ENCODE measurements at regions not wholly inside any gene's neighbourhood (a gene's known extent, or its start where the extent isn't known, plus 50 kb on each side); places are given as distances from the start of the nearest gene placed in this dataset.

DNA sequence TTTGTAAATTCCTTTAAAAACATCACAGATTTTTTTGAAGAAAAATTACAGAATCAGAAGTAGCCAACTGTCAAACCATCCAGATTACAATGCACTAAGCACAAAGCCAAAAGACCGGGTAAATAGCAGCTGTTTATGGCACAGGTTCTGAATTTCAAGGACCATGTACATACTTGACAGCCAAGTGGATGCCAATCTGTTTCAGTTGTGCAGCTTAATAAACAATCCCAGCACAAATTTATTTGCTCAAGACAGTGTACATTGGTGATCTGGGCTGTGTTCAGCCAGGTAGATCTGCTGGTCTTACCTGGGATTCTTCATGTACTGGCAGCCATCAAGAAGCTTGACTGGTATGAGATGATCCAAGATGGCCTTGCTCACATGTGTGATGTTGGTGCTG, 229.8 kb upstream of the FLRT2 start:
- H3K4me3 ChIP-seq (replicated peaks; ENCODE audit: low read depth, low read length): no peak overlapping the region

DNA sequence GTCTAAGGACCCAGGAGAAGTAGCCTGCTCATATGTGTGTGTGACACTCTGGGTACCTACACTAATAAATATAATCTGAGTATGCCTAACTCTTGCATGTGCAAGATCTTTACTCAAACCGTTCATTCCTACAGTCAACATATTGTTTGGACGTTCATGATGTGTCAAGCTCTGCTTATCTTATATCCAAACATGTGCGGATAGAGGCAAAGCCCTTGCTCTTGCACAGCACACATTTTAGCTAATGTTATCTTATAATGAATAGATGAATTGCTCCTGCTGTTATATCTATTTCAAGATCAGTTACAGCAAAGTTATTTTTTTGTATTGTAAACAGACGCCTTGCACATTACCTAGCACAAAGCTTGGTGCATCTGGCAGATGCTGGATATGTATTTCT, 228.4 kb upstream of the FLRT2 start:
- Histone ChIP-seq H3K4me3 (replicated peaks; ENCODE audit: low read depth, low read length) (no peak overlapping the region), H3K36me3 (ENCODE audit: control insufficient read depth, insufficient read depth, low read length) (no peaks in the 10 kb centered on the region), H3K27me3 (replicated peaks; ENCODE audit: control insufficient read depth, insufficient read depth, low read length) (no peaks in the 10 kb centered on the region)
- DNase-seq (ENCODE audit: extremely low read depth, insufficient read length): no peak
- TF ChIP-seq, protein P1, sequence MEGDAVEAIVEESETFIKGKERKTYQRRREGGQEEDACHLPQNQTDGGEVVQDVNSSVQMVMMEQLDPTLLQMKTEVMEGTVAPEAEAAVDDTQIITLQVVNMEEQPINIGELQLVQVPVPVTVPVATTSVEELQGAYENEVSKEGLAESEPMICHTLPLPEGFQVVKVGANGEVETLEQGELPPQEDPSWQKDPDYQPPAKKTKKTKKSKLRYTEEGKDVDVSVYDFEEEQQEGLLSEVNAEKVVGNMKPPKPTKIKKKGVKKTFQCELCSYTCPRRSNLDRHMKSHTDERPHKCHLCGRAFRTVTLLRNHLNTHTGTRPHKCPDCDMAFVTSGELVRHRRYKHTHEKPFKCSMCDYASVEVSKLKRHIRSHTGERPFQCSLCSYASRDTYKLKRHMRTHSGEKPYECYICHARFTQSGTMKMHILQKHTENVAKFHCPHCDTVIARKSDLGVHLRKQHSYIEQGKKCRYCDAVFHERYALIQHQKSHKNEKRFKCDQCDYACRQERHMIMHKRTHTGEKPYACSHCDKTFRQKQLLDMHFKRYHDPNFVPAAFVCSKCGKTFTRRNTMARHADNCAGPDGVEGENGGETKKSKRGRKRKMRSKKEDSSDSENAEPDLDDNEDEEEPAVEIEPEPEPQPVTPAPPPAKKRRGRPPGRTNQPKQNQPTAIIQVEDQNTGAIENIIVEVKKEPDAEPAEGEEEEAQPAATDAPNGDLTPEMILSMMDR (IDR thresholded peaks at IDR 0.05; ENCODE audit: insufficient read depth, low read length, poor library complexity, severe bottlenecking): no peak

More for the DNA sequence above, 229.8 kb upstream of the FLRT2 start:
- Histone ChIP-seq H3K36me3 (ENCODE audit: control insufficient read depth, insufficient read depth, low read length) (no peaks in the 10 kb centered on the region), H3K27me3 (replicated peaks; ENCODE audit: control insufficient read depth, insufficient read depth, low read length) (no peaks in the 10 kb centered on the region)
- TF ChIP-seq, protein P1 (IDR thresholded peaks at IDR 0.05; ENCODE audit: insufficient read depth, low read length, poor library complexity, severe bottlenecking): no peak
- DNase-seq (ENCODE audit: extremely low read depth, insufficient read length): no peak

DNA sequence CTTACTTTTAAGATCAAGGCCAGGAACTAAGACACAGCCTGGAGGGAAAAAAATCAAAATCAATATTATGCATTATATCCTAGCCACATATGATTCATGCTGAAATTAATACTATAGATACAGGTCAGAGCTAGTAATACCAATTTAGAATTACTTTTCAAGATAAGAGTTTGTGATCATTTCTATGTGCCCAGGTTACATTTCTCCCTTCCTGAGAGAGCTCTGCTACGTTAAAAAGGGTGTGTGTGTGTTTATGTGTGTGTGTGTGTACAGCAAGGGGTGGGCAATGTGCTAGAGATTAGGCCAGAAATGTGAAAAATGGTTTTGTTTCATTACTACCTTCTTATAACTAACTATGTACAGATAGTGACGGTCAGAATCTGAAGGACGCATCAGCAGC, 223.9 kb upstream of the FLRT2 start:
- H3K36me3 ChIP-seq (ENCODE audit: control insufficient read depth, insufficient read depth, low read length): no peaks in the 10 kb centered on the region
- TF ChIP-seq, protein P1 (IDR thresholded peaks at IDR 0.05; ENCODE audit: insufficient read depth, low read length, poor library complexity, severe bottlenecking): no peak
- no peak for DNase-seq (ENCODE audit: extremely low read depth, insufficient read length)
- no peak overlapping the region for H3K4me3 ChIP-seq (replicated peaks; ENCODE audit: low read depth, low read length)
- no peaks in the 10 kb centered on the region for H3K27me3 ChIP-seq (replicated peaks; ENCODE audit: control insufficient read depth, insufficient read depth, low read length)

DNA sequence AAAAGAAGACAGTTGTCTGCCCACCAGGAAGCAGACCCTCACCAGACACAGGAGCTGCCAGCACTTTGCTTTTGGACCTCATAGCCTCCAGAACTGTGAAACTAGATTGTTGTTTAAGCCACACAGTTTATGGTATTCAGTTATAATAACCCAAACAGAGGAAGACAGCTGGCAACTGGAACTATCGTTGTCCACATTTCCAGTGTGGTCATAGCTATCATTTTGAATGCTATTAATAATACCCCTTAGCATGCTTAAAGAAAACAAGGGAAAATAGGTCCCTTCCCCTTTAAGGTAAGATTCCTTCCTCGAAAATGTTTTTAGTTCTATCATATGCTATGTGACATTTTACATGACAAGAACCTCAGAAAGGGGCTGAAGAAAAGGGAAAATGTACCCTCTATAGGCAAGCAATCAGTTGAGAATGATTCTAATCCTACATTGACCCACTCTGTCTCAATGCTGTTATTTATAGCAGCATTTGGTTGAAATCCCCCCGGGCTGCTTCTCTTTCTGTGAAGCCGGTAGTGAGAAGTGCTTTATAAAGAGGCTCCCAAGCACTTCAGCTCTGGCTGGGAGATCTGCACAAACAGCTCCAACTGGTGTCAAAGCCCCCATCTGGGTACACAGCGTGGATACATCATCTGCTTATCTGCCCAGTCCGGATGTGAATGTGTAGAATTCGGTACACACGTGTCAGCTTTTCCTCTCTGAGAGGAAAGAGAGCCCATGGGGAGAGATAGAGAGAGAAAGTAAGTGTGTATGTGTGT, 221.2 kb upstream of the FLRT2 start:
- H3K36me3 ChIP-seq (ENCODE audit: control insufficient read depth, insufficient read depth, low read length): no peaks in the 10 kb centered on the region
- no peaks in the 10 kb centered on the region for H3K27me3 ChIP-seq (replicated peaks; ENCODE audit: control insufficient read depth, insufficient read depth, low read length)
- DNase-seq (ENCODE audit: extremely low read depth, insufficient read length): no peak
- no peak overlapping the region for H3K4me3 ChIP-seq (replicated peaks; ENCODE audit: low read depth, low read length)
- TF ChIP-seq, protein P1 (IDR thresholded peaks at IDR 0.05; ENCODE audit: insufficient read depth, low read length, poor library complexity, severe bottlenecking): no peak

- H3K36me3 ChIP-seq (ENCODE audit: control insufficient read depth, insufficient read depth, low read length): no peaks in the 10 kb centered on the region
- no peak for DNase-seq (ENCODE audit: extremely low read depth, insufficient read length)
- TF ChIP-seq, protein P1 (IDR thresholded peaks at IDR 0.05; ENCODE audit: insufficient read depth, low read length, poor library complexity, severe bottlenecking): no peak
- H3K4me3 ChIP-seq (replicated peaks; ENCODE audit: low read depth, low read length): no peak overlapping the region
- H3K27me3 ChIP-seq (replicated peaks; ENCODE audit: control insufficient read depth, insufficient read depth, low read length): no peaks in the 10 kb centered on the region
These were observed 219.3 kb upstream of the FLRT2 start for GRCh38 chr14:85310491-85311272.
